Loucy (cell line): ENCODE measurements at regions not wholly inside any gene's neighbourhood (a gene's known extent, or its start where the extent isn't known, plus 50 kb on each side); places are given as distances from the start of the nearest gene placed in this dataset.
"Not testable (repeated sequence)": the region's sequence is repeated elsewhere in the genome, so short reads cannot be mapped to it uniquely, and the experiment has no call there.

Experiments used
- H2AFZ ChIP-seq: fragments of 200-600 bp; sonication (generic); 2 replicates; pipeline ENCODE4 v1.6.0; 2016; ENCODE audit warnings: antibody characterized with exemption, mild to moderate bottlenecking, low read length, moderate library complexity
- H3F3A ChIP-seq: fragments of 200-600 bp; 2 replicates; pipeline ENCODE4 v1.6.0; 2016; ENCODE audit warnings: antibody characterized with exemption, low read depth, mild to moderate bottlenecking
- H3K27me3 ChIP-seq: fragments of 200-600 bp; sonication (generic); 2 replicates; pipeline ENCODE4 v1.6.1; 2014; ENCODE audit warnings: low read length, mild to moderate bottlenecking; ENCODE audit not compliant: insufficient read depth, poor library complexity, severe bottlenecking
- H3K36me3 ChIP-seq: fragments of 200-600 bp; sonication (generic); 2 replicates; pipeline ENCODE4 v1.6.1; 2016; ENCODE audit warnings: low read length; ENCODE audit not compliant: insufficient read depth
- H3K4me1 ChIP-seq: fragments of 200-600 bp; sonication (generic); 2 replicates; pipeline ENCODE4 v1.5.1; 2014; ENCODE audit warnings: low read length, mild to moderate bottlenecking; ENCODE audit not compliant: insufficient read depth, poor library complexity, severe bottlenecking
- H3K4me2 ChIP-seq: fragments of 200-600 bp; sonication (generic); 2 replicates; pipeline ENCODE4 v1.6.0; 2014; ENCODE audit warnings: antibody characterized with exemption, low read length, low read depth, mild to moderate bottlenecking; ENCODE audit not compliant: poor library complexity, severe bottlenecking
- H3K4me3 ChIP-seq: fragments of 200-600 bp; sonication (generic); 2 replicates; pipeline ENCODE4 v1.5.1; 2014; ENCODE audit warnings: low read length, mild to moderate bottlenecking, mixed read lengths; ENCODE audit not compliant: poor library complexity, severe bottlenecking
- H3K79me2 ChIP-seq: fragments of 200-600 bp; sonication (generic); 2 replicates; pipeline ENCODE4 v1.6.1; 2014; ENCODE audit warnings: low read length; ENCODE audit not compliant: insufficient read depth
- H3K9ac ChIP-seq: fragments of 200-600 bp; sonication (generic); 2 replicates; pipeline ENCODE4 v1.6.0; 2014; ENCODE audit warnings: mild to moderate bottlenecking, low read depth, low read length, moderate library complexity; ENCODE audit not compliant: poor library complexity, severe bottlenecking
- H3K9me2 ChIP-seq: fragments of 200-600 bp; sonication (generic); replicated peaks from 2 replicates; pipeline ENCODE4 v1.6.1; 2016; ENCODE audit warnings: low read depth, low read length, mixed read lengths
- H3K9me3 ChIP-seq: fragments of 200-600 bp; sonication (generic); 2 replicates; pipeline ENCODE4 v1.6.1; 2014; ENCODE audit warnings: mild to moderate bottlenecking, antibody characterized with exemption, low read length, low read depth; ENCODE audit not compliant: insufficient read depth
- H4K20me1 ChIP-seq: fragments of 200-600 bp; sonication (generic); 2 replicates; pipeline ENCODE4 v1.6.0; 2014; ENCODE audit warnings: antibody characterized with exemption, low read length, mild to moderate bottlenecking; ENCODE audit not compliant: insufficient read depth, poor library complexity, severe bottlenecking
- CTCF ChIP-seq: fragments of 200-600 bp; sonication (generic); conservative IDR thresholded peaks from 2 replicates; pipeline ENCODE4 v1.5.1; 2014; ENCODE audit warnings: mild to moderate bottlenecking, antibody characterized with exemption, low read length
- EZH2phosphoT487 ChIP-seq: fragments of 200-600 bp; IDR thresholded peaks from 2 replicates; pipeline ENCODE4 v1.6.1; 2018; ENCODE audit warnings: antibody characterized with exemption, mild to moderate bottlenecking, moderate library complexity, borderline replicate concordance

- Histone ChIP-seq H3K4me1 (no peaks in the 10 kb centered on the region), H3K4me2 (no peak overlapping the region), H3K9ac (no peak overlapping the region), H3K4me3 (no peak overlapping the region), H3K9me2 (no peaks in the 10 kb centered on the region), H4K20me1 (no peaks in the 10 kb centered on the region), H3K79me2 (no peaks in the 10 kb centered on the region), H3K36me3 (no peaks in the 10 kb centered on the region), H3F3A (no peaks in the 10 kb centered on the region), H2AFZ (no peak overlapping the region), H3K9me3 (no peaks in the 10 kb centered on the region), H3K27me3 (no peaks in the 10 kb centered on the region)
- TF ChIP-seq CTCF (no peak), EZH2phosphoT487 (no peak)
These were observed 125.9 kb downstream of the EBLN2 start for GRCh38 chr3:73187328-73187727.

GRCh38 chr3:73188707-73189106 is 127.2 kb downstream of the EBLN2 start:
- no peaks in the 10 kb centered on the region for H3K9me2 ChIP-seq
- no peaks in the 10 kb centered on the region for H4K20me1 ChIP-seq
- H3K36me3 ChIP-seq: no peaks in the 10 kb centered on the region
- no peaks in the 10 kb centered on the region; the same call in 1 of the 2 replicates for H3K9me3 ChIP-seq
- H3K9ac ChIP-seq: no peak overlapping the region
- no peak for TF ChIP-seq EZH2phosphoT487
- no peak for TF ChIP-seq CTCF
- H3F3A ChIP-seq: no peaks in the 10 kb centered on the region
- H3K4me2 ChIP-seq: no peak overlapping the region
- H2AFZ ChIP-seq: no peak overlapping the region
- H3K79me2 ChIP-seq: no peaks in the 10 kb centered on the region
- H3K4me3 ChIP-seq: no peak overlapping the region
- H3K4me1 ChIP-seq: no peaks in the 10 kb centered on the region
- no peaks in the 10 kb centered on the region for H3K27me3 ChIP-seq

DNA sequence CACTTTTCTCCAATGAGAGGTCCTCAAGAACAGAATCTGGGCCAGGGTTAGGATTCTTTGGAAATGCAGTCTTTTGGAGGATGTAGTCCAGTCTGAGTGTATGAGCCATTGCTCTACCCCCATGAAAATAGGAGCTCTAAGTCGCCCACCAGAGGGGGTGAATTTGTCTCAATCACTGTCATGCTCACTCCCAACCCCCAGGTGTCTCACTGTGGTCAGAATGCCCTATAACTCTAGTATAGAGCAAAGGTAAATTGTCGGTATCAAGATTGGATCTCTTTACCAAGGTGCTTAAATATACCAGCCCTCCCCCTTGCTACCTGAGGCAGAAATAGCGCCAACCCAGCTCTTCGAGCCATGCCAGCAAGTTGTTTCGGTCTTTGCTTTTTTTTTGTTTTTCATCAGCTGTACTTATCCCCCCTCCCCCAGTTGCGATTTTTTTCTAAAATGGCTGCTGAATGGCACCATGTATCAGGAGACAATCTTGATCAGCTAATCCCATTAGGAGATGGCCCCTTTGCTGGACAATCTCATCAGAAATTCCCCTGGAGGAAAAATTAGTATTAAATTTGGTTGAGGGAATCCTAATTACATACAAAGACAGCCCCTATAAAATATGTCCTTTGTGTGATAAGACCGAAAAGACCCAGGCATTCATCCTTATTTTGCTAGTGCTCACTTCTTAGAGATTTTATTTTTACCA is 130.7 kb downstream of the EBLN2 start:
- H3K9me3 ChIP-seq: no peaks in the 10 kb centered on the region; the same call in 1 of the 2 replicates
- H3K4me1 ChIP-seq: no peaks in the 10 kb centered on the region
- TF ChIP-seq EZH2phosphoT487: no peak
- peak; percentile 90 for TF ChIP-seq CTCF
- H3K9ac ChIP-seq: no peak overlapping the region
- no peaks in the 10 kb centered on the region for H3K27me3 ChIP-seq
- no peak overlapping the region for H3K4me2 ChIP-seq
- no peaks in the 10 kb centered on the region for H3K36me3 ChIP-seq
- H3K9me2 ChIP-seq: no peaks in the 10 kb centered on the region
- no peak overlapping the region for H3K4me3 ChIP-seq
- H4K20me1 ChIP-seq: no peaks in the 10 kb centered on the region
- no peaks in the 10 kb centered on the region for H3K79me2 ChIP-seq
- H2AFZ ChIP-seq: no peak overlapping the region
- no peaks in the 10 kb centered on the region for H3F3A ChIP-seq

DNA sequence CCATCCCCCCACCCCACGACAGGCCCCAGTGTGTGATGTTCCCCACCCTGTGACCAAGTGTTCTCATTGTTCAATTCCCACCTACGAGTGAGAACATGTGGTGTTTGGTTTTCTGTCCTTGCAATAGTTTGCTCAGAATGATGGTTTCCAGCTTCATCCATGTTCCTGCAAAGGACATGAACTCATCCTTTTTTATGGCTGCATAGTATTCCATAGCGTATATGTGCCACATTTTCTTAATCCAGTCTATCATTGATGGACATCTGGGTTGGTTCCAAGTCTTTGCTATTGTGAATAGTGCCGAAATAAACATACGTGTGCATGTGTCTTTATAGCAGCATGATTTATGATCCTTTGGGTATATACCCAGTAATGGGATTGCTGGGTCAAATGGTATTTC is 132.5 kb downstream of the EBLN2 start:
- not testable (repeated sequence) for H3F3A ChIP-seq, H3K9ac ChIP-seq, H3K9me2 ChIP-seq, H3K27me3 ChIP-seq, H3K36me3 ChIP-seq, H2AFZ ChIP-seq, H4K20me1 ChIP-seq, H3K79me2 ChIP-seq, H3K9me3 ChIP-seq, H3K4me3 ChIP-seq, H3K4me2 ChIP-seq, H3K4me1 ChIP-seq
